ENCODE measurements at regions not wholly inside any gene's neighbourhood (a gene's known extent, or its start where the extent isn't known, plus 50 kb on each side); places are given as distances from the start of the nearest gene placed in this dataset.

GRCh38 chr20:48193627-48194425 is 408.5 kb upstream of the SULF2 start:
- TF ChIP-seq CTCF (IDR thresholded peaks at IDR 0.05; ENCODE audit: low read depth, low read length, poor library complexity, severe bottlenecking) = no peak
- no peak for TF ChIP-seq EZH2phosphoT487 (IDR thresholded peaks at IDR 0.05; ENCODE audit: borderline replicate concordance, low read length)
